Fibroblast of the aortic adventitia (primary cell): ENCODE measurements at regions not wholly inside any gene's neighbourhood (a gene's known extent, or its start where the extent isn't known, plus 50 kb on each side); places are given as distances from the start of the nearest gene placed in this dataset.

Experiments used
- DNase-seq: peaks from one replicate; pipeline ENCODE4 v3.0.0-alpha.2; 2010; ENCODE audit warnings: low read depth
- H3K4me3 ChIP-seq: 2 replicates; pipeline ENCODE4 v1.5.1; 2011; ENCODE audit warnings: low read depth, mild to moderate bottlenecking, control low read depth, low read length, moderate library complexity
- CTCF ChIP-seq: IDR thresholded peaks from 2 replicates; pipeline ENCODE4 v1.5.1; 2011; ENCODE audit warnings: mild to moderate bottlenecking, low read length, control low read depth, inconsistent platforms; ENCODE audit not compliant: insufficient read depth

DNA sequence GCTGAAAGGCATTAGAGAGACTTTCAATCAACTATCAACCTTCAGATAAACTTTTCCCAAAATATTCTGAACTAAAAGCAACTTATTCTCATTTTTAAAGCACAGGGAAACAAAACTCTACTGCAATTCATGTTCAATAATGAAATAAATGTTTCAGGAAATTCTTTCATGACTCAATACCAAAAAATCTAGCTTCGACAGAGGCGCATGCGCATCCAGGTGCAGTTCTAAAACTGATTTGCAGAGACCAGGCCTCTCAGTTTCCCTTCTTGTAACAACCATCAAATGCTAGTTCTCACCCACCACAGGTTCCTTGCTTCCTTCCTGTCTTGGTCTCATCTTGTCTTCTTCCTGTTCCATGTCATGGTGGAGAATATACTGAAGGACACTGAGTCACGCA lies 55.3 kb upstream of the NRBF2 start:
- TF ChIP-seq CTCF, result no peak
- no peak overlapping the region for H3K4me3 ChIP-seq
- DNase-seq, result no peak

DNA sequence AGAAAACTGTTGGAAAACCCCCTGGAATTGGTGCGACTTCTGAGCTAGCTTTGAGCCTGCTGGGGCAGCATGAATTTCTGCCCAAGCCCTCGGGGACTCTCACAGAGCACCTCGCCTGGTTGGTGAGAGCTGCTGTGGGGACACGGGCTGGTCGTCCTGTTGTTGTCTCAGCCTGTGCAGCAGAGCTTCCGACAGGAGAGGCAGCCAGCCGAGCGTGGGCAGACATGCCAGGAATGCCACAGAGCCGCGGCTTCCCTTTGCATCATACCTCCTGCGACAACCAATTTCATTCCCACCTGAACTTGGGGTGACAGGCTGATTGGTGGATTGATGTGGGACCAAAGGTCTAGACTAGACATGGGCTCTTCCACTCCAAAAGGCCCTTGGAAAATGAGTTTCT lies 60.2 kb upstream of the NRBF2 start:
- TF ChIP-seq CTCF, result no peak
- DNase-seq, result no peak
- no peak overlapping the region for H3K4me3 ChIP-seq

DNA sequence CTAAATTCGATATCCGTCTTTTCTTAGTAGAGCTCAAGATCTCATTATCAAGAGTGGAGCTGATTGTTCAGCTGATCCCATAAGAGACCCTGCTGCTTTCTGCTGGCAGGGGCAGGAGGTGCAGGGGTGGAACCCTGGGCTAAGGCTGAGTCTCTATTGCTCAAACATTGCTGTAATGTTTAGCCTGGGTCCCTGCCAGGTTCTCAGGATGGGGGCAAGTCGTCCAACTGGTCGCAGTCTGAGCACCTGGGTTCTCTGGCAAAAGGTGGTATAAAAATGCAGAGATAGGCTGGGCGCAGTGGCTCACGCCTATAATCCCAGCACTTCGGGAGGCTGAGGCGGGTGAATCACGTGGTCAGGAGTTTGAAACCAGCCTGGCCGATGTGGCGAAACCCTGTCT lies 62.0 kb upstream of the NRBF2 start:
- H3K4me3 ChIP-seq, result no peak overlapping the region
- TF ChIP-seq CTCF, result no peak
- DNase-seq, result no peak

GRCh38 chr10:63069318-63069717 lies 63.8 kb upstream of the NRBF2 start:
- no peak for TF ChIP-seq CTCF
- DNase-seq, result no peak
- no peak overlapping the region for H3K4me3 ChIP-seq

DNA sequence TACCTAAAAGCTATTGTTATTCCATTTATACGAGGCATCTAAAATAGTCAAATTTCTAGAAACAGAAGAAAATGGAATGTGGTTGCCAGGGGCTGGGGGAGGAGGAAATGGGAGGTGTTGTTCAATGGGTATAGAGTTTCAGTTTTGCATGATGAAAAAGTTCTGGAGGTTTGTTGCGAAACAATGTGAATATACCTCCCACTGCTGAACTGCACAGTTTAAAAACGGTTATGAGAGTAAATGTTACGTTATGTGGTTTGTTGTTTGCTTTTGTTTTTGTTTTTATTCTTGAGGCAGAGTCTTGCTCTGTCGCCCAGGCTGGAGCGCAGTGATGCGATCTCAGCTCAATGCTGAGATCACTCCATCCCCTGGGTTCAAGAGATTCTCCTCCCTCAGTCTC lies 64.9 kb upstream of the NRBF2 start:
- DNase-seq, result peak; percentile 8
- TF ChIP-seq CTCF, result no peak
- H3K4me3 ChIP-seq, result no peak overlapping the region

GRCh38 chr10:63066606-63067005 lies 66.5 kb upstream of the NRBF2 start:
- TF ChIP-seq CTCF, result no peak
- no peak for DNase-seq
- H3K4me3 ChIP-seq, result no peak overlapping the region

DNA sequence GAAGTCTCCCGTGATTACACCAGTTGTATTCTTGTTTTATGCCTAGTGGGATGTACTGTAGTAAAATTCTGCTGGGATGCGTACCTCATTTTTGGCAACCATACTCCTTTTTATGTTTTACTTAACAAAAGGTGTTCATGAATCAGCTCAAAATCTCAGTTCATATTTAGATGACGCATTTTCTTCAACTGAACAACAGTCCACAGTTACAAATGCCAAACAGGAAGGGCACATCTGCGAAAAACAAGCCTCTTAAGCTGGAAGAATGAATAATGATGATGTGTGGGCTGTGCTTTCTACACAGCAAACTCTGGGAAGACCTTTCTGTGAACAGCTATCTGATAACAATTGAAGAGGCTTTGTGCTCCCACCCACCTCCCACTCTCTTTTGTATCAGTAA lies 68.4 kb upstream of the NRBF2 start:
- TF ChIP-seq CTCF, result no peak
- peak; percentile 15 for DNase-seq
- H3K4me3 ChIP-seq, result no peak overlapping the region
